PC-9 (cell line): ENCODE measurements at regions not wholly inside any gene's neighbourhood (a gene's known extent, or its start where the extent isn't known, plus 50 kb on each side); places are given as distances from the start of the nearest gene placed in this dataset.

ENCODE experiments used
- BruUV-seq: library from RNA; stranded (reverse); fragments of 400-500 nt; replicated peaks from 2 replicates; lab custom pipeline; 2021; lab: Mats Ljungman, UMichigan
- CTCF ChIA-PET: fragments of 300-600 bp; sonication (Branson Sonifier 250); formaldehyde crosslinking; loops from one replicate; lab custom pipeline; 2022; ENCODE audit warnings: antibody characterized with exemption; lab: Charles Lee
- POLR2A ChIA-PET: fragments of 300-600 bp; sonication (Branson Sonifier 250); formaldehyde crosslinking; loops from one replicate; lab custom pipeline; 2022; ENCODE audit warnings: antibody characterized with exemption; ENCODE audit not compliant: unreplicated experiment; lab: Charles Lee
- DNase-seq, 2 experiments: peaks; one replicate each; pipeline versions ENCODE4 v3.0.0 to v3.0.0-alpha.2; 2015 to 2022; ENCODE audit warnings: mixed read lengths in 1 of 2
- H2AFZ ChIP-seq: fragments of 200-600 bp; sonication (generic); 2 replicates; pipeline ENCODE4 v1.8.1; 2017; ENCODE audit warnings: antibody characterized with exemption
- H3F3A ChIP-seq: fragments of 200-600 bp; sonication (generic); 2 replicates; pipeline ENCODE4 v1.8.1; 2017; ENCODE audit warnings: antibody characterized with exemption, mild to moderate bottlenecking, low read depth; ENCODE audit not compliant: insufficient read depth
- H3K27ac ChIP-seq: fragments of 200-600 bp; sonication (generic); 2 replicates; pipeline ENCODE4 v1.6.1; 2016; ENCODE audit warnings: mixed run types
- H3K27me3 ChIP-seq: fragments of 200-600 bp; sonication (generic); 2 replicates; pipeline ENCODE4 v1.6.1; 2016; ENCODE audit warnings: low read depth, mixed run types; ENCODE audit not compliant: insufficient read depth
- H3K36me3 ChIP-seq: fragments of 200-600 bp; sonication (generic); 2 replicates; pipeline ENCODE4 v1.6.1; 2016; ENCODE audit warnings: low read depth, mixed run types
- H3K4me1 ChIP-seq: fragments of 200-600 bp; sonication (generic); replicated peaks from 2 replicates; pipeline ENCODE4 v1.6.1; 2016; ENCODE audit warnings: mixed run types; ENCODE audit not compliant: insufficient read depth
- H3K4me2 ChIP-seq: fragments of 200-600 bp; sonication (generic); 2 replicates; pipeline ENCODE4 v1.6.1; 2017; ENCODE audit warnings: mixed run types
- H3K4me3 ChIP-seq: fragments of 200-600 bp; sonication (generic); 2 replicates; pipeline ENCODE4 v1.6.1; 2016; ENCODE audit warnings: mixed run types
- H3K79me2 ChIP-seq: fragments of 200-600 bp; sonication (generic); 2 replicates; pipeline ENCODE4 v1.6.1; 2017; ENCODE audit warnings: low read depth, mixed run types
- H3K9me2 ChIP-seq: fragments of 200-600 bp; sonication (generic); 2 replicates; pipeline ENCODE4 v1.8.1; 2017; ENCODE audit warnings: mild to moderate bottlenecking; ENCODE audit not compliant: insufficient read depth
- H3K9me3 ChIP-seq: fragments of 200-600 bp; sonication (generic); 2 replicates; pipeline ENCODE4 v1.8.1; 2016; ENCODE audit warnings: low read depth; ENCODE audit not compliant: insufficient read depth
- H4K20me1 ChIP-seq: fragments of 200-600 bp; sonication (generic); 2 replicates; pipeline ENCODE4 v1.8.1; 2017; ENCODE audit not compliant: insufficient read depth
- CTCF ChIP-seq: fragments of 200-600 bp; sonication (generic); conservative IDR thresholded peaks from 2 replicates; pipeline ENCODE4 v1.6.1; 2017; ENCODE audit warnings: mixed run types, antibody characterized with exemption, mild to moderate bottlenecking, moderate library complexity
- EZH2 ChIP-seq: fragments of 200-600 bp; sonication (generic); IDR thresholded peaks from 2 replicates; pipeline ENCODE4 v1.8.0; 2017; ENCODE audit warnings: antibody characterized with exemption, low read depth
- intact Hi-C: fragments of 100-400 bp; cut with micrococcal nuclease; formaldehyde crosslinking; loops from one replicate; pipeline ENCODE4 v1.10.0; 2022; ENCODE audit not compliant: unreplicated experiment

GRCh38 chr6:104638841-104639290, 220.9 kb downstream of the HACE1 start:
- Histone ChIP-seq H4K20me1 (no peaks in the 10 kb centered on the region), H3F3A (no peaks in the 10 kb centered on the region), H3K4me2 (no peak overlapping the region), H3K9me2 (no peaks in the 10 kb centered on the region), H3K9me3 (no peaks in the 10 kb centered on the region), H2AFZ (no peak overlapping the region), H3K36me3 (no peaks in the 10 kb centered on the region), H3K27ac (no peak overlapping the region), H3K27me3 (no peaks in the 10 kb centered on the region), H3K79me2 (no peaks in the 10 kb centered on the region), H3K4me1 (no peaks in the 10 kb centered on the region), H3K4me3 (no peak overlapping the region)
- intact Hi-C loops: no loop called here
- ChIA-PET POLR2A (no interaction called here), CTCF (no interaction called here)
- no peak for TF ChIP-seq EZH2
- no peak for TF ChIP-seq CTCF
- DNase-seq: no peak
- BruUV-seq: no TSS peak

- ChIA-PET CTCF (no interaction called here), POLR2A (no interaction called here)
- no peak overlapping the region for H3K4me2 ChIP-seq
- no peak overlapping the region for H3K4me3 ChIP-seq
- H3F3A ChIP-seq: no peaks in the 10 kb centered on the region
- intact Hi-C loops: no loop called here
- no peaks in the 10 kb centered on the region for H3K9me2 ChIP-seq
- BruUV-seq: no TSS peak
- no peak for TF ChIP-seq EZH2
- no peak for TF ChIP-seq CTCF
- no peaks in the 10 kb centered on the region for H3K79me2 ChIP-seq
- no peaks in the 10 kb centered on the region for H3K9me3 ChIP-seq
- no peaks in the 10 kb centered on the region for H3K27me3 ChIP-seq
- no peaks in the 10 kb centered on the region for H3K4me1 ChIP-seq
- no peak overlapping the region for H2AFZ ChIP-seq
- no peaks in the 10 kb centered on the region for H4K20me1 ChIP-seq
- DNase-seq: no peak
- no peak overlapping the region for H3K27ac ChIP-seq
- H3K36me3 ChIP-seq: no peaks in the 10 kb centered on the region
Measured at GRCh38 chr6:104633125-104633524, 226.6 kb downstream of the HACE1 start.

GRCh38 chr6:104632588-104632987, 227.1 kb downstream of the HACE1 start:
- no peaks in the 10 kb centered on the region for H3F3A ChIP-seq
- POLR2A ChIA-PET: no interaction called here
- CTCF ChIA-PET: no interaction called here
- TF ChIP-seq EZH2 (no peak), CTCF (no peak)
- no peak for DNase-seq
- H3K36me3 ChIP-seq: no peaks in the 10 kb centered on the region
- no peaks in the 10 kb centered on the region for H3K9me2 ChIP-seq
- intact Hi-C loops: no loop called here
- H3K27me3 ChIP-seq: no peaks in the 10 kb centered on the region
- BruUV-seq: no TSS peak
- H3K4me3 ChIP-seq: no peak overlapping the region
- H3K4me2 ChIP-seq: no peak overlapping the region
- no peaks in the 10 kb centered on the region for H3K4me1 ChIP-seq
- H3K79me2 ChIP-seq: no peaks in the 10 kb centered on the region
- H3K9me3 ChIP-seq: no peaks in the 10 kb centered on the region
- H4K20me1 ChIP-seq: no peaks in the 10 kb centered on the region
- no peak overlapping the region for H3K27ac ChIP-seq
- no peak overlapping the region for H2AFZ ChIP-seq
